GM12874 (cell line): ENCODE measurements at regions not wholly inside any gene's neighbourhood (a gene's known extent, or its start where the extent isn't known, plus 50 kb on each side); places are given as distances from the start of the nearest gene placed in this dataset.

Experiments
- TF ChIP-seq, protein P1 (sequence below): IDR thresholded peaks from 2 replicates; pipeline ENCODE4 v1.5.1; 2011; ENCODE audit warnings: low read depth, mild to moderate bottlenecking, control low read depth, low read length, moderate library complexity; ENCODE audit not compliant: insufficient read depth

GRCh38 chr13:76210262-76210661 lies 574.1 kb downstream of the LMO7 start:
- TF ChIP-seq, protein P1, sequence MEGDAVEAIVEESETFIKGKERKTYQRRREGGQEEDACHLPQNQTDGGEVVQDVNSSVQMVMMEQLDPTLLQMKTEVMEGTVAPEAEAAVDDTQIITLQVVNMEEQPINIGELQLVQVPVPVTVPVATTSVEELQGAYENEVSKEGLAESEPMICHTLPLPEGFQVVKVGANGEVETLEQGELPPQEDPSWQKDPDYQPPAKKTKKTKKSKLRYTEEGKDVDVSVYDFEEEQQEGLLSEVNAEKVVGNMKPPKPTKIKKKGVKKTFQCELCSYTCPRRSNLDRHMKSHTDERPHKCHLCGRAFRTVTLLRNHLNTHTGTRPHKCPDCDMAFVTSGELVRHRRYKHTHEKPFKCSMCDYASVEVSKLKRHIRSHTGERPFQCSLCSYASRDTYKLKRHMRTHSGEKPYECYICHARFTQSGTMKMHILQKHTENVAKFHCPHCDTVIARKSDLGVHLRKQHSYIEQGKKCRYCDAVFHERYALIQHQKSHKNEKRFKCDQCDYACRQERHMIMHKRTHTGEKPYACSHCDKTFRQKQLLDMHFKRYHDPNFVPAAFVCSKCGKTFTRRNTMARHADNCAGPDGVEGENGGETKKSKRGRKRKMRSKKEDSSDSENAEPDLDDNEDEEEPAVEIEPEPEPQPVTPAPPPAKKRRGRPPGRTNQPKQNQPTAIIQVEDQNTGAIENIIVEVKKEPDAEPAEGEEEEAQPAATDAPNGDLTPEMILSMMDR = no peak

- TF ChIP-seq, protein P1 = no peak
Observed at GRCh38 chr13:76198568-76199163, 562.5 kb downstream of the LMO7 start.

- TF ChIP-seq, protein P1 = no peak
Observed at GRCh38 chr13:76189882-76190519, 553.9 kb downstream of the LMO7 start.

- TF ChIP-seq, protein P1 = no peak
Observed at GRCh38 chr13:76175961-76176725, 540.0 kb downstream of the LMO7 start.

GRCh38 chr13:76168661-76169060 lies 532.5 kb downstream of the LMO7 start:
- TF ChIP-seq, protein P1 = no peak

DNA sequence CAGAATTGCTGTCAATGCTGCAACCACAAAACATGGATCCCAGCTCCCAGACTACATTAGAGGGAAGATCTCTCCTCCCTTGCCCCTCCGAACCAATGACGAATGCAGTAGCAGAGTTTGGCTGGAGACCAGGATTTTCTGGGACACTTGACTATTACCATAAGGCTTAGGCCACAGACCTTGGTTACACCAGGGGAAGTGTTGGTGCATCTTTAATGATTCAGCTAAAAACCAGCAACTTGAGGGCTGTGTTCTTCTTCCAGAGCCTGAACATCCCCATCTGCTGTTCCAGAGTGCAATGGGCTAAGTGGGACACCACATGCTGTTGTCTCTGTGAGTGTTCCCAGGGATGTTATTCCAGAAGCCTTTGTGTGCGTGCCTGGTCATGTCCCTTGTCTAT lies 528.2 kb downstream of the LMO7 start:
- TF ChIP-seq, protein P1 = no peak

DNA sequence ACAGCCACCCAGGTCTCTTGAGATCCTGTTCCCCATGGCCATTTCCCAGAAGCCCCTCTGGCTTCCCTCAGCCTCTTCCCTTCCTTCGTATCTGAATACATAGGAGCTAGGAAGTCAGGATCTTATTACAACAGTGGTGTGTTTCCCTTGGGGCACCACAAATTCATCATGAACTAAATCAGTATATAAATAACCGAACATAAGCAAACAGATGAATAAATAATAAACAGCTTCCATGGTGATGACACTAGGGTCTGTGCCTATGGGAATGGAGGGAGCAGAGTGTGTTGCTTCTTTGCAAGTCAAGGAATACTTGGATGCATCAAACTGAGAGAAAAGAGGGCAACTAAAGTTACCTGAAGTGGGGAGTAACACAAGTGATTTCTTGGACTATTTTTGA lies 527.6 kb downstream of the LMO7 start:
- TF ChIP-seq, protein P1 = no peak
